HG03097 (cell line): ENCODE measurements at regions not wholly inside any gene's neighbourhood (a gene's known extent, or its start where the extent isn't known, plus 50 kb on each side); places are given as distances from the start of the nearest gene placed in this dataset.

ENCODE experiments used
- ATAC-seq: cut with Tn5 transposase; IDR thresholded peaks from one replicate; pipeline ENCODE4 v1.9.1; 2021; ENCODE audit not compliant: unreplicated experiment, low FRiP score

DNA sequence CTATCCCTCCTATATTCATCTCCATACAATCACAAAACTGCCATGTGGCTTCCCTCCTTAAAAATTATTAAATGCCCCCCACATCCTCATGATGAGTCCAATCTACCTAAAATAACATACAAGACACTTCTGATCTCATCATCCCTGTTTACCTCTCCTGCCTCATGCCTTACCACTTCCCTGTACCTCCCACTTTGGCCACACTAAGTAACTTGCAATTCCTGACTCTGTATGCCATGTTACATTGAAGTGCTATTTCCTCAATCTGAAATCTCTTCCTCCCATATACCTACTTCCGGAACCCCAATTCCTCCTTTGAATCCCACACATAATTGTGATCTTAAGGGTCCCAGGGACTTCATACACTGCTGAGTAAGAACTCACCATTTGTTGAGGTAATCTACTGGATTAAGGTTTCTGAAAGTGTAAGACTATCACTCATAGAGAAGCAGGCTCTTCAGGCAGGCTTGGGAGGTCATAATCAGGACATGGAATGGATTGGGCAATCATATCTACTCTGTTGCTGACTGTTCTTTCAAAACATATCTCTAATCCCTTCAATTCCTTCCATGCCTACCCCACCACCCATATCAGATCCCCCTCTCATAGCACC lies 117.6 kb upstream of the PLEKHG7 start:
- no peak for ATAC-seq

DNA sequence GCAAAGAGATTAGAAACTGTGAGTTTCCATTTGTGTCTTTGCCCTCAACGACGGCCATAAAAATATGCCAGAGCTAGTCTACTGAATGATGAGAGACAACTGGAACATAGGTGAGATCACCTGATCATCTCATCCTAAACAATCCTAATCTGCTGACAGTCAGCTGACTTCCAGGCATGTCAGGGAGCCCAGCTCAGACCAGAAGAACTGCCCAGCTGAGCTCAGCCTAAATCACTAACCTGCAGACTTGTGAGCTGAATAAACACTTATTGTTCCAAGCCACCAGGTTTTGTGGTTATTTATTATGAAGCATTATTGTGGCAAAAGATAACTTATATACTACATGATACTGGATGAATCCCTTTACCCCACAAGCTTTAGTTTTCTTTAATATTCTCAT lies 118.9 kb upstream of the PLEKHG7 start:
- ATAC-seq = no peak

DNA sequence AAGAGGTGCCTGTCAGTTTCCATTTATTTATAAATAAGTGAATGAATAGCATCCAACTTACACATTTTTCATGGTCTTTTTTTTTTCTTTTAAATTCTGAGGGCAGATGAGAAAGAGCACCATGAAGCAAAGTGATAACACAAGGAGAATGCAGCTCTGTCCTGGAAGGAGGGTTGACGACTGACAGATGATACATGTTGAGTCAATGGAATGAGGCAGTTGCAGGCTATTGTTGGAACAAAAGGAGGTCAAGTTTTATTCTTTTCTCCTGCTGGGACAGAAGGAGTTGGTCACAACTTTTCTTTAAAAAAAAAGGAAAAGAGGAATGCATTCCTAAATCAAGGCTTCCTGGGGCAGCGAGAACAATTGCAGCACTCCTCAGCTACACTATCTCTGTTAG lies 119.9 kb upstream of the PLEKHG7 start:
- no peak for ATAC-seq

DNA sequence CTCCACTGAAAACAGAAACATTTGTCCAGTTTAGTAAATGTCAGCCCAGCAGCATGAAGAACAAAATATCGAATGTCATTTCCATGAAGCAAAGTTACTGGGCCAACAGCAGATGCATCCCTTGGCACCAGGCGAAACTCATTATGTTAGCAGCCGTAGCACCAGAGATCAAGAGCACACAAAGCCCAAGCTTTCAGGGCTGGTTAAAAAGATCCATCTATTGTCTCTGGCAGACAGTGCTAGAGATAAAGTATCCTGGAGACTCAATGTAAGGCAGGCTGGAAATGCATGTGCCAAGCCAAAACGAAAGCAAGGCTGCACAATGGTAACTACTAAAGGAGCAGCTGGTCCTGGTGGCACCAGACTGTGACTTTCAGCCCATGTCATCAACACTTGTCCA lies 120.3 kb upstream of the PLEKHG7 start:
- ATAC-seq = no peak

DNA sequence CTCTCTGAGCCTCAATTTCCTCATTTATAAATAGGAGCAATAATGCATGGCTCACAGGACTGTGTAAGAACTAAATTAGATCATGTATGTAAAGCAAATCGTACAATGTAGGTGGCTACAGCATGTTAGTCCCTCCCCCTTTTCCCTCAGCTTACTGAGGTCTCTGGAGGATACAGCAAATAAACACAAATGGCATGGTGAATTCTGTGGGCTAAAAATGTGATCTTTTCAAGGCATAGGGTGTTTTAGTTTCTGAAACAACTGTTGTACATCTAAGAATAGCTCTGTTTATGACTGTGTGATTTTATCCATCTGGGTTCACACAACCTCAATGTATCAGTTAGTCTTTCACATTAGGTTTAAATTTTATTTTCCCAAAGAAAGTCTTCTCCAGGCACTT lies 121.2 kb upstream of the PLEKHG7 start:
- ATAC-seq = no peak

DNA sequence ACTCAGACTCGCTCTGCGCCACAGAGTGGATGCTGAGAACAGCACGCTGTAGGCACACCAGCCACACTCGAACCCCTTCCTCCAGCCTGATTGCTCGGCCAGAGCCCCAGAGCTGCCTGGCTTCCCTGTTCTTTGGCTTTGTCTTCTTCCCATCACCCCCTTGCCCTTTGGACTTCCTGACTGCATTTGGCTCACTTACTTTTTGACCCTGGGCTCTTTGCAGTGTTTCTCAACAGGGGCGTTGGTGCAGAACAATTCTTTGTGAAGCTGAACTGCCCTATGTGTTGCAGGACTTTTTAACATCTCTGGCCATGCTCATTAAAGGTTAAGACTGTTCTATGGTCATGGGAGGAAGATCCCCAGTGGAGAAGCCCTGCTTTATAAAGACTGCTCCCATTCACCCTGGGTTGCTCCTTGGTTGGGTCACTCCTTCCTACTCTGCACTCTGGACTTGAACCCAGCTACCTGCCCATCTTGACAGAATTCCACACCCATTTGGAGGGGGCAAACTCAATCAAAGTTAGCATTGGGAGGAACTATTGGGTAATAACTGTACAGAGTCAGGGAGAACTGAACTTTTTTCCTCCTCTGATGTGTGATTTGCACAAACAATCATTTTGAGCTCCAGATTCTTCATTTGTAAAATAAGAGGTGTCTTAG lies 127.7 kb upstream of the PLEKHG7 start:
- no peak for ATAC-seq

DNA sequence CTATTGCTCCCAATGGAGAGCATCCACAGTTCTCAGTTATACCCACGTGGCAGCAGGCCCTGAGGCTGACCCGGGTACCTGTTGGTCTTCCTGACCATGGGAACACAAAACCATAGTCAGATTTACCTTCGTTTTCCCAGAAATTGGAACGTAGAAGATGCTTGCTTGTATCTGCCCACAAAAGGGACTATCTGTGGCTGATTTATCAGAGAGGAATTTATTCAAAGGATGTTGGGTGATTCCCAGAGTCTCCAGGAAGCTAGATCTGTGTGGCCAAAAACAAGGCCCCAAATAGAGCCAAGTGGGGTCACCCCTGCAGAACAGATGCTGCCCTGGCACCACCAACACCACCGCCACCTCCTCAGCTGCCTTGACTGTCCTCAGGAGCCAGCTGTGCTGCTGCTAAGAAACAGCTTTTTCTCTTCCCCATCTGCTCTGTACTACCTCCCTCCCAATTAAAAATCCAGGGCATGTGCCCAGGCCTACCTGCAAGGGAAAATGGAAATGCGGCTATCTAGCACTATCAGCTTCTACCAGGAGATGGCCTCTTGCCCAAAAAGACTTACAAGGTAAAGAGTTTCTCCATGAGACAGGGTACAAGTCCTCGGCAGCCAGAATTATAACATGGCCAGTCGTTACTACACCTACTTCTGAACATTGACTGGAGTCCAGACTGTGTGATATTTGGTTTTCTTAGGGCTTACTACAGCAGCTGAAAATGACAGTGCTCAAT lies 128.6 kb upstream of the PLEKHG7 start:
- no peak for ATAC-seq

DNA sequence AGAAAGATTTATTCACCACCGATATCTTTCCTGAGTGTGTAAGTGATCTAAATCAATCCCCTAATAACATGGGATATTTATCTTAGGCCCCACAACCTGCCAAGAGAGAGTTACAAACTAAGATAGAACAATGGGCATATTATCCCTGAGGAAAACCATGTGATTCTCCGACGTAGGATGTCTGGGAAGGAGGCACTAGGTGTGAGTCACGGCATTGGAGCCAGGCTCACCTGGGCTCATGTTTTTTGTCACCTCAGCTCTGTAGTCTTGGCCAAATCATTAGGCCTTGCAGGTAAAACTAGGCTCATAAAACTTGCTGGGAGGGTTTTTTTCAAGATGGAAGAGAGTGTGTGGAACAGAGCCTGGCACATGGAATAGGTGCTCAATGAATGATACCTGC lies 129.7 kb upstream of the PLEKHG7 start:
- no peak for ATAC-seq

DNA sequence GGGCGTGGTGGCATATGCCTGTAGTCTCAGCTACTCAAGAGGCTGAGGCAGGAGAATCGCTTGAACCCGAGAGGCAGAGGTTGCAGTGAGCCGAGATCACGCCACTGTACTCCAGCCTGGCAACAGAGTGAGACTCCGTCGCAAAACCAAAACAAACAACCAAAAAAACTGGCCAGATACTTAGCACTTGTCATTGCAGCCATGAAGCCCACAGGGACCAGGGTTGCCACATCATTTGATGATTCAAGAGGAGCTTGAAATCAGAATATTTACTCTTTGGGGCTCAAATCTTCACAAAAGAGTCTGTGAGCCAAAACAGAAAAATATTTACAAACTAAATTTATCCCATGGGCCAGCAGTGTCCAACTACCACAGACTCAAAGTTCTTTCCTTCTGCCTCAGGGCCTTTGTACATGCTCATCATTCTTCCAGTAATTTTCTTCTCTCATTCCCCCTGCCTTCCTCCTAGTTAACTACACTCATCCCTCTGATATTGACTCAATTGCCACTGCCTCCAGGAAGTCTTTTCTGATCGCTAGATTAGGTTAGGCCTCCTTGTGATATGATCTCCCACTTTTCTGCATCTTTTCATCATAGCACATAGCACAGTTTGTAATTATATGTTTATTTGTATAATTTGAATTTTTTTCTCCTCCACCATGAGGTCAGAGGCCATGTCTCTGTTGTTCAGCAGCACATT lies 130.8 kb upstream of the PLEKHG7 start:
- ATAC-seq = no peak

DNA sequence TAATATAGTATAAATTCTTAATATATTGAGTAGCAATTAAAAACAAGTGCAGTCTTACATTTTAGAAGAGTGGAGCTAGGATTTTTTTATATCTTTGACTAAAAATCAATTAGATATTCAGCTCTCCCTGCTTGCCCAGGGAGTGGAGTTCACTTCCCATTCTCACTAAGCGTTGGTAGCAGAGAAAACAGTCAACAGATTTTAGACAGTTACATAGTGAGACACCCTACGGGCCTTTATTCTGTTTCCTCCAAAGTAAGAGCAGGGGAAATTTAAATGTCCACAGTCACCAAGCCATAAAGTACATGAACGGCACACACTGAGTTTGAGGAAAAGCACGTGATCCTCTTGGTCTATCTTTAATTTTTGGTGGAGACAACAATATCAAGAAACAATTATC lies 131.6 kb upstream of the PLEKHG7 start:
- no peak for ATAC-seq

DNA sequence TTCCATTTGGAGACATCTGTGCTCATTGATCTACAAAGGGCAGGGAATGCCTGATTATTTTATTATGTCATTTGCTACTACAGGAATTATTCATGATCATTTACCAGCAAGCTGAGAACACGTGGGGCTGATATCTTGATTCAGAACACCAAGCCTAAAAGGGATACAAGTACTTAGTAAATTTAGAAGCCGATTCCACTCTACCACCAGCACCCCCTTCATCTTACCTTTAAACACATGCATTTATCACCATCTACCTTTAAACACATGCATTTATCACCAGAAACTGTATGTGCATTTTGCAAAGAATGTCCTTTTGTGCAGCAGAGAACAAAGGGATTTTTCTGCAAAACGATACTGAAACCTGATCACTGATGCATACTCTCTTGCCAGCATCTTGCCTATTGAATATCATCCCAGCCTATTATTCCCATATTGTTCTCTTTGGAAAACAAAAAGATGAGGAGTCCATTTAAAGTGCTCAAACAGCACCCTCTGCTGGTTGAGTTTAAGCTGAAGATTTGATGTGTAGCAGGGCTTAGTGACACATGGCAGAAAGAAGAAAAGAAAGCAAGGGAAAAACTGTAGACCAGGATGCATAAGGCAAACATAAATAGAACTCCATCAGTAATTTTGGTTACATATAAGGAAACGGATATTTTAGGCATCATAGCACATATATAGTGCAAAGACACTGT lies 132.6 kb upstream of the PLEKHG7 start:
- peak; percentile 76 for ATAC-seq

DNA sequence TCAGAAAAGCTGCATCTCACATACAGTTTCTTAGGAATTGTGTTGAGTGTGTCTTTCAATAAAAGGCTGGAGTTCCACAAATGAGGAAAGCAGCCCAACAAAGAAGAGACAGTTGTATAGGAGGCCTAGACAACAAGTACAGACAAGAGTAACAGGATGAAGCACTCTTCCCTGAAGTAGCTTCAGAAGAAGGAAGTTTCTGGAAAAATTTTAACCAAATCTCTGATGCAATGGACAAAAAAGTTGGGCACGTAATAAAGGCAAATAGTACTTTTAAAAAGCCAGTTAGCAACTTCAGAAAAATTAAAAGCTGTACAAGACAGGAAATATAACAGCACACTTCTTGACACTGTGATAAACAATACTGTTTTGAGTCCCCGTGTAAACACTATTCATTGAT lies 134.1 kb upstream of the PLEKHG7 start:
- ATAC-seq = no peak

DNA sequence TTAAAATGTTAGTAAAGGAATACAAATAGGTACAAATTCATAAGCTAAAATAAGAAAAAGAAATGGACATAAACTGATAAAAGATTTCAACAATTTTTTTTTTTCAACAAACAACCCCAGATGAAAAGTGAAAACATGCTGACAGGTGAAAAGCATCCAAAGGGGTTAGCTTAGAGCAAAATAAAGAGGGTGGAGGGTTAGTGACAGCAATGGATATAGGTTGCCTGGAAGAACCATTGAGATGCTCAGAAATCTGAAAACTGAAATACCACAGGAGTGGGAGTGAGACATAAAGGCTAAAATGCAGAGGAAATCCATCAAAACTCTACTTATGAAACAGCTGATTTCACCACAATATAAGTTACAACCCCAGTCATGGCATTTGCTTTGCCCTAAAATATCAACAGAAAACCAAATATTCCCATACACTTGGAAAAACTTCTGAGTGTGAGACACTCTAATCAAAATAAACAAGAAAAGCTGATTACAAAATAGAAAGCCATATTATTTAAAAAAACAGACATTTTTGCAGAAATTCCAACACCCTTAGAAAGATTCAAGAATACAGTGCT lies 136.3 kb upstream of the PLEKHG7 start:
- ATAC-seq = no peak

DNA sequence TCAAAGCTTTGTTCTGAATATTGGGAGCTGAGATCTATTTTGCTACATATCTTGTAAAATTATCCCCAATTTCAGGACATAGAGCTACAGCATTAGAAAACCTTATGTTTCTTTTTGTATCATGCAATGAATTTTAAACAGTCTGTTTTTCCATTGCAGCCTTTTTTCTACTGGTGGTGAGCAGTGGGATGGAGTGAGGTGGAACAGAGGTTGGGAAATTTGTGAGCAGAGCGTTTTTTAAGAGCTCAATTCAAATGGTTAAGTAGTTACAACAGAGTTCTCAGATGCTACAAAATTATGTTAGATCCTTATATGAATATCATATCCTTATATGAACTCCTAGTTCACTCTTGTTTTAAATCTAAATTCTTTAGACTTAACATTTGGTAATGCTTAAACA lies 139.0 kb upstream of the PLEKHG7 start:
- ATAC-seq = no peak

DNA sequence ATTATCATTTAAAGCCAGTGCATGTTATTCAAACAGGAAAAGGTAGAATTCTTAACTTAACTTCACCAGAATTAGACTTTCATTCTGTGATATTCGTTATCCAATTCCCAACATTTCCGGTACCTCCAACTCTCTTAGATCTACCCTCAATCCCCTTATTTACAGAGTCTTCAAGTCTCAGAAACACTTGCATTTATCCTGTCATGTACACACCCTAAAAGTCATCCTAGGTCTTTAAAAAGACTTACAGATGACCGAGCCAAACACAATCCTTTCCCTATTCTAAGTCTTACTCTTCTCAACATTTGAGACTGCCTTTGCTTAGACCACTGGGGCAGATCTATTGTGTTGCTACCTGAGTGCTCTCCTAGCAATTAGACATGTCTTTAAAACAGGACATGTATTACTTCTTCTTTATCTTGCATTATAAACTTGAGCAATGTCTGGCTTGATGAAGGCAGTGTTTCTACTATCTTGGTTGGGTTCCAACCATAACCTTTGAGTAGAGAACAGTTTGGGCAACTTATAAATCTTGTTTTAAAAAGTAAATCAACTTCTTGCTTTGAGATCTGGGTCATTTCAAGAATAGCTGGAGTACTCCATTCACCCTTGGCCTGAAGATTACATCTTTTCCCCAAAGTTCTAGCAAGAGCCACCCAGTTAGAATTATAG lies 140.6 kb upstream of the PLEKHG7 start:
- no peak for ATAC-seq

DNA sequence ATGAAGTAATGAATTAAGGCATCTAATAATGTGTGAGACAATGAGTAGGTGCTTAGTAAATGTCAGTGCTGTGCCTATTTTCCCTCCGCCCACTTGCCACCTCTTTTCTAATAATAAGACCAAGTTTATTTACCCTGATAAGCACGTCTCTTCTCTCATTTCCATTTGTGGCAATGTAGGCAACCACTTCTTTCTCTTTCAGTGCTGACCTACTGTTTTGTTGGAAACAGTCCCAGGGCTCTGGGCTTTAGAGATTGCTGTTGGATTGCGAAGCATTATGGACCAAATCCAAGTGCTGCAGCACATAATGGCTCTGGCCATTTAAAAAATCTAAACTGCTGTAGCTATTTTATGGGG lies 141.3 kb upstream of the PLEKHG7 start:
- no peak for ATAC-seq

DNA sequence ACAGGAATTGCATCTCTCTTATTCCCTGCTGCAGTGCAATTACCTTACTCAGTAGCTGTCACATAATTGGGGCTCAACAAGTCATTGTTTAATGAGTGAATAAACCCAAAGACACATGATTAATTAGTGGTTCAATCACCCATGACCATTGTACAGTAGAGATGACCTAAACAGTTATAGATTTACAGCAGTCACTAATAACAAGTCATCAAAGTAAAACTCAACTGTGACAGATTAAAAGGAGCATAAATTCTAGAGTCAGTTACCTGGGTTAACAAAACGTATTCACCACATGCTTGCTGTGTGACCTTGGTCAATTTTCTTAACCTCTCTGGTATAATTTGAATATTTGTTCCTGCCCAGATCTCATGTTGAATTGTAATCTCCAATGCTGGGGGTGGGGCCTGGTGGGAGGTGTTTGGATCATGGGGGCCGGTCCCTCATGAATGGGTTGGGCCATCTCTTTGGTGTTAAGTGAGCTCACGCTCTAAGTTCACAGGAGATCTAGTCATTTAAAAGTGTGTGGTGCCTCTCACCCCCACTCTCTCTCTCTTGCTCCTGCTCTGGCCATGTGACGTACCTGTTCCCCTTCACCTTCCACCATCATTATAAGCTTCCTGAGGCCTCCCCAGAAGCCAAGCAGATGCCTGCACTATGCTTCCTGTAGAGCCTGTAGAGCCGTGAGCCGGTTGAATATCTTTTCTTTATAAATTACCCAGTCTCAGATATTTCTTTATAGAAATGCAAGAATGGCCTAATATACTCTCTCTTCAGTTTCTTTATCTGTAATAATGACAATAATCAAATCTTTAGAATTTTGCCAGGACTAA lies 141.9 kb upstream of the PLEKHG7 start:
- no peak for ATAC-seq

DNA sequence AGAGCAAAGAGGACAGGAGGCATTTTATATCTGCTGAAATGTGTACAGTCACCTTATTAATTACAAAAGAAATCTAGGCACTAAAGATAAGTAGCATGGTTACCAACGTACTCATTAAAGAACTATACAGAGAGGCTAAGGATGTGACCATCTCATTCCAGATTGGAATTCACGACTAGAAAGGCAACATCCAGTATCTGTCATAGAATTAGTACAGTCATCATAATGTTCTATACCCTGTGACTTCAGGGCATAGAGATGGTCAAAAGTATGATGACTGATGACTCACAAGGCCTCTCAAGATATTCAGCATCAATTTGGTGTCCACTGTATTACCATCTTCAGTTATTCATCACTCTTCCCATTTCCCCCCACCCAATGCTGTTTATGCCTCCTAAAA lies 144.0 kb upstream of the PLEKHG7 start:
- ATAC-seq = no peak

DNA sequence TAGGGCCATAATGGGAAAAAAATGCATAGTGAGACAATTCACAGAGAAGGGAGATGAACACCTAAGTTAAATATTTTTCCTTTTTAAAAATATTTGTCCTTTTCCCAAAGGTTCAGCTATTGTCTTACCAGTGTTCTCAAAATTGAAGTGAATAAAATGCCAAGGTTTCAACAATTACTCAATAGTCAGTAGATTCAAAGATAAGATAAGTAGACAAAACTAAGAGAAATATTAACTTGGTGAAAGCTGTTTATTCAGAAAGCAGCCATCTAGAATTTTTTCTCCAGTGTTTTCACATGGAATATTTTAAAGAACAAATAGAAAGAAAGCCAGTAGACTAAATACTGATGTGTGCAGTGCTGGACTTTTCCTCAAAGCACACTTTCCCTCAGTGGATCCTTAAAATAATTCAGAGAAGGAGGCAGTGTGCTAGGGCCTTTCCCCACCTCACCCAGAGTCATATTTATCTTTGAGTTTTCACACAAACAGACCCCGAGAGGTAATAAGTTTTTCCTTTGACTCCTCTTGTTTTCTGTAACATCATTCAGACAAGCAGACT lies 144.5 kb upstream of the PLEKHG7 start:
- no peak for ATAC-seq
